ENCODE measurements at regions not wholly inside any gene's neighbourhood (a gene's known extent, or its start where the extent isn't known, plus 50 kb on each side); places are given as distances from the start of the nearest gene placed in this dataset.

GRCh38 chr3:116561529-116561928, 116.2 kb upstream of the LSAMP start:
- TF ChIP-seq CTCF (IDR thresholded peaks at IDR 0.05 in 8 of 11, conservative IDR thresholded peaks at IDR 0.05 in 3 of 11) (no peak), POLR2A (IDR thresholded peaks at IDR 0.05) (no peak), POLR2AphosphoS5 (IDR thresholded peaks at IDR 0.05) (no peak)

Measured in spleen (tissue), 7 donors.